ENCODE measurements at regions not wholly inside any gene's neighbourhood (a gene's known extent, or its start where the extent isn't known, plus 50 kb on each side); places are given as distances from the start of the nearest gene placed in this dataset.

DNA sequence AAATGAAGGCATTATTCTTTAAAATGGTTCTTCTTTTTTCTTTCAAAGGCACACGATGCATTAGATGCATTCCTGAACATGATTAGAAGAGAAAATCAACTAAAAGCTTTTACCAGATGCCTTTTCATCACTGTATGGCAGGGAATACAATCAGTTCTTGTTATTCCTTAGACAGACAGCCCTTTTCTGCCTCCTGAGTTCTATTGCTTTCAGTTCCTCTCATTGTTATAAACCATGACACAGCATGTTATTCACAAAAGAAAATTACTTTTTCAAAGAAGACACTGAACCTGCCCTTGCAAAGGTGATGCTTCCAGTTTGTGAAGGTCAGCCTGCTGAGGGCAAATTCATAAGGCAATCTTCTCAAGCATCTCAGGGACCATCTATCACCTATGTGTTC is 70.1 kb downstream of the FAM181B start:
- TF ChIP-seq, protein P1, sequence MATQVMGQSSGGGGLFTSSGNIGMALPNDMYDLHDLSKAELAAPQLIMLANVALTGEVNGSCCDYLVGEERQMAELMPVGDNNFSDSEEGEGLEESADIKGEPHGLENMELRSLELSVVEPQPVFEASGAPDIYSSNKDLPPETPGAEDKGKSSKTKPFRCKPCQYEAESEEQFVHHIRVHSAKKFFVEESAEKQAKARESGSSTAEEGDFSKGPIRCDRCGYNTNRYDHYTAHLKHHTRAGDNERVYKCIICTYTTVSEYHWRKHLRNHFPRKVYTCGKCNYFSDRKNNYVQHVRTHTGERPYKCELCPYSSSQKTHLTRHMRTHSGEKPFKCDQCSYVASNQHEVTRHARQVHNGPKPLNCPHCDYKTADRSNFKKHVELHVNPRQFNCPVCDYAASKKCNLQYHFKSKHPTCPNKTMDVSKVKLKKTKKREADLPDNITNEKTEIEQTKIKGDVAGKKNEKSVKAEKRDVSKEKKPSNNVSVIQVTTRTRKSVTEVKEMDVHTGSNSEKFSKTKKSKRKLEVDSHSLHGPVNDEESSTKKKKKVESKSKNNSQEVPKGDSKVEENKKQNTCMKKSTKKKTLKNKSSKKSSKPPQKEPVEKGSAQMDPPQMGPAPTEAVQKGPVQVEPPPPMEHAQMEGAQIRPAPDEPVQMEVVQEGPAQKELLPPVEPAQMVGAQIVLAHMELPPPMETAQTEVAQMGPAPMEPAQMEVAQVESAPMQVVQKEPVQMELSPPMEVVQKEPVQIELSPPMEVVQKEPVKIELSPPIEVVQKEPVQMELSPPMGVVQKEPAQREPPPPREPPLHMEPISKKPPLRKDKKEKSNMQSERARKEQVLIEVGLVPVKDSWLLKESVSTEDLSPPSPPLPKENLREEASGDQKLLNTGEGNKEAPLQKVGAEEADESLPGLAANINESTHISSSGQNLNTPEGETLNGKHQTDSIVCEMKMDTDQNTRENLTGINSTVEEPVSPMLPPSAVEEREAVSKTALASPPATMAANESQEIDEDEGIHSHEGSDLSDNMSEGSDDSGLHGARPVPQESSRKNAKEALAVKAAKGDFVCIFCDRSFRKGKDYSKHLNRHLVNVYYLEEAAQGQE (IDR thresholded peaks at IDR 0.05; ENCODE audit: low read depth, low read length): no peak
- TF ChIP-seq EGR1 (IDR thresholded peaks at IDR 0.05; ENCODE audit: borderline replicate concordance in 1 of 2, low read depth in 2 of 2, low read length in 2 of 2): no peak
